ENCODE measurements at regions not wholly inside any gene's neighbourhood (a gene's known extent, or its start where the extent isn't known, plus 50 kb on each side); places are given as distances from the start of the nearest gene placed in this dataset.

- H3K4me3 ChIP-seq (ENCODE audit: low read depth, low read length): no peak overlapping the region
- H3K4me1 Mint-ChIP-seq: peaks cover 0 to 4% (median 1%) of the 10 kb centered on the region in 4 donors
- DNase-seq (no peak), ATAC-seq (ENCODE audit: low read depth in 2 of 2) (no peak)
- H3K36me3 ChIP-seq (ENCODE audit: control insufficient read depth, insufficient read depth, low read length): no peaks in the 10 kb centered on the region
- H3K27me3 ChIP-seq (ENCODE audit: control insufficient read depth, insufficient read depth, low read length): peaks cover 11% of the 10 kb centered on the region
- H3K4me1 ChIP-seq (ENCODE audit: control insufficient read depth, insufficient read depth, low read length, poor library complexity, severe bottlenecking): no peaks in the 10 kb centered on the region
- no peaks in the 10 kb centered on the region for H3K27me3 Mint-ChIP-seq
- no peaks in the 10 kb centered on the region for H3K36me3 Mint-ChIP-seq
- no peak overlapping the region for H3K27ac Mint-ChIP-seq
- H3K9me3 Mint-ChIP-seq: peaks cover 0 to 5% (median 0%) of the 10 kb centered on the region in 7 donors
- no peak overlapping the region for H3K4me3 Mint-ChIP-seq
- H3K27ac ChIP-seq (ENCODE audit: insufficient read depth, low read length, poor library complexity, severe bottlenecking): no peak overlapping the region
- H3K9me3 ChIP-seq (ENCODE audit: control insufficient read depth in 2 of 2, low read length in 2 of 2): no peaks in the 10 kb centered on the region
Observed at GRCh38 chr6:151671195-151671594, 136.3 kb upstream of the ESR1 start.

DNA sequence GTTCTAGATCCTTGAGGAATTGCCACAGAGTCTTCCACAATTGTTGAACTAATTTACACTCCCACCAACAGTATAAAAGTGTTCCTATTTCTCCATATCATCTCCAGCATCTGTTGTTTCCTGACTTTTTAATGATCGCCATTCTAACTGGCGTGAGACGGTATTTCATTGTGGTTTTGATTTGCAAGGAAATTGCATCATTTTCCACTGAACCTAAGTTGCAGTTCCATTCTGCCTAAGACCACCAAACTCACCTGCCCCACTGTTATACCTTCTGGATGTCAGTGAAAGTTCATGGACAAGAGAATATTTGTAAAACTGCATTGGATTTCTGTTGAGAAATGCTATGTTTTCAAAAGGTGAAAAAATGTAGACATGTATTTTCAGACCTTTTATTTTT is 132.9 kb upstream of the ESR1 start:
- ATAC-seq (ENCODE audit: low read depth in 2 of 2): no peak
- Mint-ChIP-seq H3K4me1 (peaks cover 0 to 3% (median 0%) of the 10 kb centered on the region in 4 donors), H3K9me3 (peaks cover 0 to 5% (median 0%) of the 10 kb centered on the region in 7 donors)

DNA sequence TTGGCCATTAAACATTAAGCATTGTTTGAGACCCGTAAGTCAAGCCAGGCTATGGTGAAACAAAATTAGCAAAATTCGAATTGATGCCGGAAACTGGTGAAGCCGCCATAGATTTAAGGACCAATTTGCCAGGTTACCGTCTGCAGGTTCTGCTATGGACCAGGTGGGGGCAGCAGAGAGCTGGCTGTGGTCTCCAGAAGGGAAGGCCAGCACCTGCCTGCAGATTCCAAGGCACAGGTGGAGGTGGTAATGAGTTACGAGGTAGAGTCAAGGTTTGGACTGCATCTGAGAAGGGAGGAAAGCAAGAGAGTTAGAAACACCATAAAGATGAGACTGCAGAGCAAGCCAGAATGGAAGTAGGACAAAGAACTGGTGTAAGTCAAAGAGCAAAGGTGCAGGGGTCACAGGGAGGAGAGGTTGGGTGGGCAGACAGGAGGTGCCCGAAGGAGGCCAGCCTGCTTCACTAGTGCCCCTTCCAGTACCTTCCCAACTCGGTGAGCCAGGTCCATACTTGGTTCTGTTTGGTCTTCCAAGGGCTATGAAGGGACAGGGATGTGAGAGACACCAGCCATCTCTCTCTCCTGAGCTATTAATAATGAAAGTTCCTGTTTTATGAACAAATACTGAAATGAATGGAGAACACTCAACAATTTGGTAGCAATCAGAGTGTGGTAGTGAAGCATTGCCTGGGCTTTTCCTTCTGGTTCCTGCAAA is 131.6 kb upstream of the ESR1 start:
- Mint-ChIP-seq H3K27ac (no peak overlapping the region), H3K4me1 (peaks cover 0 to 3% (median 0%) of the 10 kb centered on the region in 4 donors), H3K4me3 (no peak overlapping the region), H3K27me3 (no peaks in the 10 kb centered on the region), H3K36me3 (no peaks in the 10 kb centered on the region), H3K9me3 (peaks cover 0 to 4% (median 0%) of the 10 kb centered on the region in 7 donors)
- Histone ChIP-seq H3K27me3 (ENCODE audit: control insufficient read depth, insufficient read depth, low read length) (peaks cover 4% of the 10 kb centered on the region), H3K9me3 (ENCODE audit: control insufficient read depth in 2 of 2, low read length in 2 of 2) (no peaks in the 10 kb centered on the region), H3K36me3 (ENCODE audit: control insufficient read depth, insufficient read depth, low read length) (no peaks in the 10 kb centered on the region), H3K4me1 (ENCODE audit: control insufficient read depth, insufficient read depth, low read length, poor library complexity, severe bottlenecking) (no peaks in the 10 kb centered on the region), H3K4me3 (ENCODE audit: low read depth, low read length) (no peak overlapping the region), H3K27ac (ENCODE audit: insufficient read depth, low read length, poor library complexity, severe bottlenecking) (no peak overlapping the region)
- peak; percentile 68 to 74 for ATAC-seq (ENCODE audit: low read depth in 2 of 2)
- DNase-seq: peak; percentile 7 to 67 (median 43)

More for the DNA sequence above, 132.9 kb upstream of the ESR1 start:
- no peak for DNase-seq
- Mint-ChIP-seq H3K27ac (no peak overlapping the region), H3K36me3 (no peaks in the 10 kb centered on the region), H3K4me3 (no peak overlapping the region), H3K27me3 (no peaks in the 10 kb centered on the region)
- Histone ChIP-seq H3K27me3 (ENCODE audit: control insufficient read depth, insufficient read depth, low read length) (peaks cover 4% of the 10 kb centered on the region), H3K4me3 (ENCODE audit: low read depth, low read length) (no peak overlapping the region), H3K4me1 (ENCODE audit: control insufficient read depth, insufficient read depth, low read length, poor library complexity, severe bottlenecking) (no peaks in the 10 kb centered on the region), H3K9me3 (ENCODE audit: control insufficient read depth in 2 of 2, low read length in 2 of 2) (no peaks in the 10 kb centered on the region), H3K36me3 (ENCODE audit: control insufficient read depth, insufficient read depth, low read length) (no peaks in the 10 kb centered on the region), H3K27ac (ENCODE audit: insufficient read depth, low read length, poor library complexity, severe bottlenecking) (no peak overlapping the region)

DNA sequence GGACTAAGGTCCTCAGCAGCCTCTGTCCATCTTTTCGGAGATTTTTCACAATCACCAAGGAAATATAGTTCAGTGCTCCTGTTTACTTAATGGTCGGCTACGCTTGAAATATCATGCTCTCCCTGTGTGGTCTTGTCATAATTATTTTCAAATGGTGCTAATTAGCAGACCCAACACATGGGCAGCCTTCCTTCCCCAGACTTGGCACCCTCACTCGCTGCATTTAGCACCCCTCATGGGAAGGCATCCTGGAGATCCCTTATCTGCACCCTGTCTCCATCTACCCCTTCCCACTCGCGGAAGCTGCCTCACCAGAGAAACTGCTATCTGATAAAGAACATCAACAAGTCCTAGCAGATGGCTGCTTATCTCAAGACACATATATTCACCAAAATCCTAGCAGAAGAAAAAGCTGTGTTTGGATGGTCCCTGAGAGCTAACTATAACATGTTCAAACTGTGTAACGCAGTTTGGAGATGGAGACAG is 131.0 kb upstream of the ESR1 start:
- Histone ChIP-seq H3K9me3 (ENCODE audit: control insufficient read depth in 2 of 2, low read length in 2 of 2) (no peaks in the 10 kb centered on the region), H3K4me1 (ENCODE audit: control insufficient read depth, insufficient read depth, low read length, poor library complexity, severe bottlenecking) (no peaks in the 10 kb centered on the region), H3K4me3 (ENCODE audit: low read depth, low read length) (no peak overlapping the region), H3K36me3 (ENCODE audit: control insufficient read depth, insufficient read depth, low read length) (no peaks in the 10 kb centered on the region), H3K27me3 (ENCODE audit: control insufficient read depth, insufficient read depth, low read length) (peaks cover 4% of the 10 kb centered on the region), H3K27ac (ENCODE audit: insufficient read depth, low read length, poor library complexity, severe bottlenecking) (no peak overlapping the region)
- Mint-ChIP-seq H3K36me3 (no peaks in the 10 kb centered on the region), H3K4me3 (no peak overlapping the region), H3K9me3 (peaks cover 0 to 1% (median 0%) of the 10 kb centered on the region in 7 donors), H3K4me1 (peaks cover 0 to 4% (median under 1%) of the 10 kb centered on the region in 4 donors), H3K27ac (peak overlapping the region in 1 of 3 donors; percentile 1), H3K27me3 (no peaks in the 10 kb centered on the region)
- no peak for DNase-seq
- no peak for ATAC-seq (ENCODE audit: low read depth in 2 of 2)

DNA sequence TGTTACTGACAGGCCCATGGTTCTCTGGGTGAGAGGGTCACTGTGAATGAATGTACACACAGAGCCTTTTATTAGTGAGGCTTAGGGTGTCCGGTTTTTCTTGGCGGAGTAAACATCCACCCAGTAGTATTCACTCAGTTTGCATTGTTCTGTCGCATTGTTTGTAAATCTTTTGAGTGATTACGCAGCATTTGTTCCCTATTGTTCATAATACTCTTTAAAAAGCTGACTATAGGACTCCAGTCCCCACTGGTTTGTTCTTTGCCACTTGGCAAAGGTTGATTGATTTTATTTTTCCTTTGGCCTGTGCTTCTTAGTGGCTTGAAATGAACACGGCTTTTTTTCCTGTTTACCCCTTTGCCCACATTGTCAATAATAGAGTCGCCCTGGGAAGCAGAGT is 130.1 kb upstream of the ESR1 start:
- DNase-seq: no peak
- Mint-ChIP-seq H3K36me3 (no peaks in the 10 kb centered on the region), H3K4me3 (no peak overlapping the region), H3K9me3 (peaks cover 0 to 1% (median 0%) of the 10 kb centered on the region in 7 donors), H3K4me1 (peaks cover 0 to 7% (median 2%) of the 10 kb centered on the region in 4 donors), H3K27ac (no peak overlapping the region), H3K27me3 (peaks cover 3% of the 10 kb centered on the region)
- H3K27ac ChIP-seq (ENCODE audit: insufficient read depth, low read length, poor library complexity, severe bottlenecking): no peak overlapping the region
- no peaks in the 10 kb centered on the region for H3K4me1 ChIP-seq (ENCODE audit: control insufficient read depth, insufficient read depth, low read length, poor library complexity, severe bottlenecking)
- no peaks in the 10 kb centered on the region for H3K36me3 ChIP-seq (ENCODE audit: control insufficient read depth, insufficient read depth, low read length)
- peaks cover 4% of the 10 kb centered on the region for H3K27me3 ChIP-seq (ENCODE audit: control insufficient read depth, insufficient read depth, low read length)
- ATAC-seq (ENCODE audit: low read depth in 2 of 2): no peak
- no peaks in the 10 kb centered on the region for H3K9me3 ChIP-seq (ENCODE audit: control insufficient read depth in 2 of 2, low read length in 2 of 2)
- no peak overlapping the region for H3K4me3 ChIP-seq (ENCODE audit: low read depth, low read length)

GRCh38 chr6:151679081-151679480 is 128.4 kb upstream of the ESR1 start:
- Histone ChIP-seq H3K27me3 (ENCODE audit: control insufficient read depth, insufficient read depth, low read length) (peaks cover 4% of the 10 kb centered on the region), H3K4me3 (ENCODE audit: low read depth, low read length) (no peak overlapping the region), H3K27ac (ENCODE audit: insufficient read depth, low read length, poor library complexity, severe bottlenecking) (no peak overlapping the region), H3K4me1 (ENCODE audit: control insufficient read depth, insufficient read depth, low read length, poor library complexity, severe bottlenecking) (no peaks in the 10 kb centered on the region), H3K36me3 (ENCODE audit: control insufficient read depth, insufficient read depth, low read length) (no peaks in the 10 kb centered on the region), H3K9me3 (ENCODE audit: control insufficient read depth in 2 of 2, low read length in 2 of 2) (no peaks in the 10 kb centered on the region)
- no peaks in the 10 kb centered on the region for H3K36me3 Mint-ChIP-seq
- ATAC-seq (ENCODE audit: low read depth in 2 of 2) (no peak), DNase-seq (no peak)
- peaks cover 0 to 3% (median 0%) of the 10 kb centered on the region in 7 donors for H3K9me3 Mint-ChIP-seq
- peaks cover 9% of the 10 kb centered on the region for H3K27me3 Mint-ChIP-seq
- H3K27ac Mint-ChIP-seq: no peak overlapping the region
- H3K4me1 Mint-ChIP-seq: peaks cover 0 to 7% (median 5%) of the 10 kb centered on the region in 4 donors
- H3K4me3 Mint-ChIP-seq: no peak overlapping the region

DNA sequence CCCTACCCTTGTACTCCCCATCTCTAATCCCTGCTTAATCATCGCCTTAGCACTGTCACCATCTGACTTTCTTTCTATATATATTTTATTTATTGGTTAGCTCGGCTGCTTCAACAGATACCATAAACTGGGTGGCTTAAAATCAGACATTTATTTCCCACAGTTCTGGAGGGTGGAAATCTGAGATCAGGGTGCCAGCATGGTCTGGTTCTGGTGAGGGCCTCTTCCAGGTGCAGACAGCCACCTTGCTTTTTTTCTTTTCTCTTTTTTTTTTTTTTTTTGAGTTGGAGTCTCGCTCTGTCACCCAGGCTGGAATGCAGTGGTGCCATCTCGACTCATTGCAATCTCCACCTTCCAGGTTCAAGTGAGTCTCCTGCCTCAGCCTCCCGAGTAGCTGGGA is 127.5 kb upstream of the ESR1 start:
- H3K36me3 ChIP-seq (ENCODE audit: control insufficient read depth, insufficient read depth, low read length): no peaks in the 10 kb centered on the region
- Mint-ChIP-seq H3K4me1 (peaks cover 0 to 7% (median 5%) of the 10 kb centered on the region in 4 donors), H3K27me3 (peaks cover 9% of the 10 kb centered on the region), H3K36me3 (no peaks in the 10 kb centered on the region), H3K9me3 (peaks cover 0 to 3% (median 0%) of the 10 kb centered on the region in 7 donors), H3K4me3 (no peak overlapping the region), H3K27ac (no peak overlapping the region)
- no peak overlapping the region for H3K4me3 ChIP-seq (ENCODE audit: low read depth, low read length)
- ATAC-seq (ENCODE audit: low read depth in 2 of 2): no peak
- DNase-seq: no peak
- H3K27me3 ChIP-seq (ENCODE audit: control insufficient read depth, insufficient read depth, low read length): peaks cover 3% of the 10 kb centered on the region
- no peak overlapping the region for H3K27ac ChIP-seq (ENCODE audit: insufficient read depth, low read length, poor library complexity, severe bottlenecking)
- no peaks in the 10 kb centered on the region for H3K4me1 ChIP-seq (ENCODE audit: control insufficient read depth, insufficient read depth, low read length, poor library complexity, severe bottlenecking)
- H3K9me3 ChIP-seq (ENCODE audit: control insufficient read depth in 2 of 2, low read length in 2 of 2): no peaks in the 10 kb centered on the region
